Stimulated activated CD4-positive, alpha-beta T cell treated with anti-CD3 and anti-CD28 coated beads, TNF-alpha, amount 100 ng/mL, for 4 hours (primary cell): ENCODE measurements at regions not wholly inside any gene's neighbourhood (a gene's known extent, or its start where the extent isn't known, plus 50 kb on each side); places are given as distances from the start of the nearest gene placed in this dataset.

ENCODE experiments used
- DNase-seq, 3 experiments: peaks; one replicate each; pipeline ENCODE4 v3.0.0-alpha.2; 2020; ENCODE audit warnings: low read depth in 3 of 3

DNA sequence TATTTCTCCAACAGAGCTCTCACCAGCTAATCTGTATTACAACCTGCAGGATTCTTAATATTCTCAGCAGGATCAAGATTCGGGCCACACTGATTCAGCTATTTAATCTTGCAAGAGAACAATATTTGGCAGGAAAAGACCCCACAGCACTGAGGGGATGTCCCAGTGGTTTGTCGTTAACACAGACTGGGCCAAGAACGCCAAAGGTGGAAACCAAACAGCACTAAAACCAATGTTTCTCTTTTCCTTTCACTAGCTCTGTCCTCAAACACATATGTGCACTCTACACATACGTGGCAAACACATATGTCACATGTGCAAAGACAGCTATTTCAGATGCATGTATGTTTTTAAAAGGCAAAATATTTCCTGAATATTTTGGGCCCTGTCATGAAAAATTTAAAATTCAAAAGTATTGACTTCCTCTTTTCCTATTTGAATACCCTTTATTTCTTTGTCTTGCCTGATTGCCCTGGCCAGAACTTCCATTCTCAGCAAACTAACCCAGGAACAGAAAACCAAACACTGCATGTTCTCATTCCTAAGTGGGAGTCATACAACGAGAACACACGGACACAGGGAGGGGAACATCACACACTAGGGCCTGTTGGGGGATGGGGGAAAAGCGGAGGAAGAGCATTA, 51.7 kb upstream of the NEBL start:
- DNase-seq = no peak
